GM12878 (cell line): ENCODE measurements at regions not wholly inside any gene's neighbourhood (a gene's known extent, or its start where the extent isn't known, plus 50 kb on each side); places are given as distances from the start of the nearest gene placed in this dataset.

Experiments used
- ATAC-seq: fragments of 200-7000 bp; cut with Tn5 transposase; 3 replicates; pipeline ENCODE4 v1.9.1; 2020; ENCODE audit warnings: mild to moderate bottlenecking, moderate library complexity
- BruUV-seq: library from RNA; stranded (reverse); fragments of 400-500 nt; replicated peaks from 2 replicates; lab custom pipeline; 2021; lab: Mats Ljungman, UMichigan
- CTCF ChIA-PET: fragments of 300-600 bp; sonication (Branson Sonifier 250); formaldehyde crosslinking; extraction: SDS; loops from one replicate; lab custom pipeline; 2021; ENCODE audit warnings: inconsistent platforms; lab: Yijun Ruan, JAX
- POLR2A ChIA-PET: fragments of 350-600 bp; formaldehyde crosslinking; extraction: SDS; loops from one replicate; lab custom pipeline; 2021; ENCODE audit warnings: inconsistent platforms; lab: Charles Lee
- RAD21 ChIA-PET: fragments of 300-600 bp; sonication (Branson Sonifier 250); formaldehyde crosslinking; loops from one replicate; lab custom pipeline; 2023; ENCODE audit warnings: antibody characterized with exemption; ENCODE audit not compliant: unreplicated experiment; lab: Charles Lee
- SMC1A ChIA-PET: fragments of 300-600 bp; sonication (Branson Sonifier 250); formaldehyde crosslinking; loops from one replicate; lab custom pipeline; 2023; ENCODE audit not compliant: unreplicated experiment, uncharacterized antibody; lab: Charles Lee
- DNase-seq: peaks from one replicate; pipeline ENCODE4 v3.0.0-alpha.2; 2011; ENCODE audit warnings: low read depth, low spot score
- FAIRE-seq: peaks from 3 replicates; lab custom pipeline; 2011; peaks lifted over from hg19 to GRCh38; lab: Jason Lieb, UNC
- H2AFZ ChIP-seq: 2 replicates; pipeline ENCODE4 v1.6.0; 2011; ENCODE audit warnings: low read depth, low read length, control low read depth; ENCODE audit not compliant: control insufficient read depth
- H3K27ac ChIP-seq: 2 replicates; pipeline ENCODE4 v1.5.1; 2011; ENCODE audit warnings: control low read depth; ENCODE audit not compliant: control insufficient read depth, insufficient read depth
- H3K27me3 ChIP-seq, 2 experiments: replicated peaks in 1 of 2; 2 replicates each; pipeline versions ENCODE4 v1.6.0 to v1.6.1; 2011; ENCODE audit warnings: low read length in 1 of 2; ENCODE audit not compliant: control insufficient read depth in 2 of 2, insufficient read depth in 2 of 2
- H3K36me3 ChIP-seq, 2 experiments: 2 replicates each; pipeline ENCODE4 v1.5.1; 2011; ENCODE audit warnings: low read length in 1 of 2; ENCODE audit not compliant: control insufficient read depth in 2 of 2, insufficient read depth in 2 of 2
- H3K4me1 ChIP-seq: 2 replicates; pipeline ENCODE4 v1.6.1; 2011; ENCODE audit warnings: mild to moderate bottlenecking, low read length, moderate library complexity, mixed read lengths; ENCODE audit not compliant: control insufficient read depth, insufficient read depth
- H3K4me2 ChIP-seq: 2 replicates; pipeline ENCODE4 v1.6.0; 2011; ENCODE audit warnings: control low read depth; ENCODE audit not compliant: control insufficient read depth, insufficient read depth
- H3K4me3 ChIP-seq: fragments of 200-600 bp; sonication (generic); 2 replicates; pipeline ENCODE4 v1.5.1; 2016
- H3K79me2 ChIP-seq: 2 replicates; pipeline ENCODE4 v1.6.0; 2011; ENCODE audit warnings: low read length; ENCODE audit not compliant: control insufficient read depth, insufficient read depth
- H3K9ac ChIP-seq: 2 replicates; pipeline ENCODE4 v1.8.0; 2011; ENCODE audit warnings: low read length, control low read depth, mixed read lengths; ENCODE audit not compliant: control insufficient read depth, insufficient read depth
- H3K9me3 ChIP-seq: replicated peaks from 3 replicates; pipeline ENCODE4 v1.5.1; 2011; ENCODE audit warnings: mild to moderate bottlenecking, low read length; ENCODE audit not compliant: control insufficient read depth, insufficient read depth
- H4K20me1 ChIP-seq: 2 replicates; pipeline ENCODE4 v1.6.0; 2011; ENCODE audit not compliant: control insufficient read depth, insufficient read depth
- CBFB ChIP-seq: IDR thresholded peaks from 2 replicates; pipeline ENCODE4 v1.6.1; 2016; ENCODE audit warnings: antibody characterized with exemption, low read depth
- CHD2 ChIP-seq: IDR thresholded peaks from 2 replicates; pipeline ENCODE4 v1.6.1; 2011; ENCODE audit warnings: low read depth, low read length, improper control_type of control experiment, borderline replicate concordance
- HDAC2 ChIP-seq: fragments of 200-600 bp; sonication (generic); IDR thresholded peaks from 2 replicates; pipeline ENCODE4 v1.6.1; 2017
- KAT2A ChIP-seq: conservative IDR thresholded peaks from 2 replicates; pipeline ENCODE4 v1.6.1; 2011; ENCODE audit warnings: low read depth, low read length; ENCODE audit not compliant: control insufficient read depth
- MEF2B ChIP-seq: fragments of 450-650 bp; IDR thresholded peaks from 2 replicates; pipeline ENCODE4 v1.6.1; 2018; ENCODE audit warnings: mild to moderate bottlenecking, moderate library complexity; ENCODE audit not compliant: partially characterized antibody, poor library complexity, severe bottlenecking
- NFIC ChIP-seq: IDR thresholded peaks from 2 replicates; pipeline ENCODE4 v1.6.1; 2012; ENCODE audit warnings: low read depth, mild to moderate bottlenecking, inconsistent platforms, low read length, moderate library complexity
- NFYA ChIP-seq: IDR thresholded peaks from 2 replicates; pipeline ENCODE4 v1.6.1; 2011; ENCODE audit warnings: low read depth, mild to moderate bottlenecking, low read length, improper control_type of control experiment, borderline replicate concordance
- POLR2AphosphoS5 ChIP-seq: IDR thresholded peaks from 2 replicates; pipeline ENCODE4 v1.6.1; 2011; ENCODE audit warnings: mild to moderate bottlenecking, low read length, inconsistent platforms
- RAD21 ChIP-seq: IDR thresholded peaks from 2 replicates; pipeline ENCODE4 v1.6.1; 2011; ENCODE audit warnings: mild to moderate bottlenecking, low read depth, low read length, moderate library complexity; ENCODE audit not compliant: insufficient read depth
- RFX5 ChIP-seq: IDR thresholded peaks from 2 replicates; pipeline ENCODE4 v1.6.1; 2011; ENCODE audit warnings: low read depth, low read length, improper control_type of control experiment
- WRNIP1 ChIP-seq: IDR thresholded peaks from 2 replicates; pipeline ENCODE4 v1.6.1; 2011; ENCODE audit warnings: low read depth, low read length, improper control_type of control experiment, borderline replicate concordance
- YY1 ChIP-seq: IDR thresholded peaks from 2 replicates; pipeline ENCODE4 v1.6.1; 2011; ENCODE audit warnings: low read depth, mild to moderate bottlenecking, low read length
- ZNF217 ChIP-seq: fragments of 450-650 bp; IDR thresholded peaks from 2 replicates; pipeline ENCODE4 v1.6.1; 2017; ENCODE audit warnings: antibody characterized with exemption, mild to moderate bottlenecking
- ZNF274 ChIP-seq: IDR thresholded peaks from one replicate; pipeline ENCODE4 v1.8.0; 2011; ENCODE audit not compliant: insufficient read length, insufficient read depth
- WGBS: methylation state at CpG from one replicate; pipeline ENCODE4 v1.1.6; 2016; ENCODE audit warnings: low lambda C conversion rate; ENCODE audit not compliant: insufficient replicate concordance, insufficient coverage; ENCODE audit errors: missing lambda C conversion rate; 5-methylcytosine and 5-hydroxymethylcytosine counted together
- in situ Hi-C: fragments of 300-500 bp; cut with MboI; formaldehyde crosslinking; loops from 9 replicates; pipeline ENCODE4 v1.14.3; 2018; ENCODE audit warnings: mixed read lengths
- intact Hi-C: fragments of 100-400 bp; cut with micrococcal nuclease; formaldehyde crosslinking; loops from one replicate; pipeline ENCODE4 v1.14.2; 2022; ENCODE audit not compliant: unreplicated experiment
- TF ChIP-seq, protein P1 (sequence below): fragments of 450-650 bp; formaldehyde crosslinking; IDR thresholded peaks from 2 replicates; pipeline ENCODE4 v1.4.0; 2022; ENCODE audit warnings: mild to moderate bottlenecking, moderate library complexity
- TF ChIP-seq, protein P2 (sequence below): IDR thresholded peaks from 2 replicates; pipeline ENCODE4 v1.6.1; 2011; ENCODE audit warnings: mild to moderate bottlenecking, low read depth, low read length, moderate library complexity; ENCODE audit not compliant: insufficient replicate concordance
- TF ChIP-seq, protein P3 (sequence below): fragments of 150-350 bp; IDR thresholded peaks from 2 replicates; pipeline ENCODE4 v1.6.1; 2014; ENCODE audit warnings: mild to moderate bottlenecking, low read depth, low read length
- TF ChIP-seq, protein P4 (sequence below): IDR thresholded peaks from 2 replicates; pipeline ENCODE4 v1.6.1; 2012; ENCODE audit warnings: low read depth, low read length, improper control_type of control experiment

DNA sequence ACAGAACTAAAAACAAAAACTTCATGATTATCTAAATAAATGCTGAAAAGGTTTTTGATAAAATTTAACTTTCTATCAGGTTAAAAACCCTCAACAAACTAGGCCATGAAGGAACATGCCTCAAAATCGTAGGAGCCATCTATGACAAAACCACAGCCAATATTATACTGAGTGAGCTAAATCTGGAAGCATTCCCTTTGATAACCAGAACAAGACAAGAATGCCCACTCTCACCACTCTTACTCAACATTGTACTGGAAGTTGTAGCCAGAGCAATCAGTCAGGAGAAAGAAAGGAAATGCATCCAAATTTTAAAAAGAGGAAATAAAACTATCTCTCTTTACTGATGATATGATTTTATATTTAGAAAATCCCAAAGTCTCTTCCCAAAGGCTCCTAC, 228.7 kb downstream of the CHRM2 start (continued):
- TF ChIP-seq, protein P1, sequence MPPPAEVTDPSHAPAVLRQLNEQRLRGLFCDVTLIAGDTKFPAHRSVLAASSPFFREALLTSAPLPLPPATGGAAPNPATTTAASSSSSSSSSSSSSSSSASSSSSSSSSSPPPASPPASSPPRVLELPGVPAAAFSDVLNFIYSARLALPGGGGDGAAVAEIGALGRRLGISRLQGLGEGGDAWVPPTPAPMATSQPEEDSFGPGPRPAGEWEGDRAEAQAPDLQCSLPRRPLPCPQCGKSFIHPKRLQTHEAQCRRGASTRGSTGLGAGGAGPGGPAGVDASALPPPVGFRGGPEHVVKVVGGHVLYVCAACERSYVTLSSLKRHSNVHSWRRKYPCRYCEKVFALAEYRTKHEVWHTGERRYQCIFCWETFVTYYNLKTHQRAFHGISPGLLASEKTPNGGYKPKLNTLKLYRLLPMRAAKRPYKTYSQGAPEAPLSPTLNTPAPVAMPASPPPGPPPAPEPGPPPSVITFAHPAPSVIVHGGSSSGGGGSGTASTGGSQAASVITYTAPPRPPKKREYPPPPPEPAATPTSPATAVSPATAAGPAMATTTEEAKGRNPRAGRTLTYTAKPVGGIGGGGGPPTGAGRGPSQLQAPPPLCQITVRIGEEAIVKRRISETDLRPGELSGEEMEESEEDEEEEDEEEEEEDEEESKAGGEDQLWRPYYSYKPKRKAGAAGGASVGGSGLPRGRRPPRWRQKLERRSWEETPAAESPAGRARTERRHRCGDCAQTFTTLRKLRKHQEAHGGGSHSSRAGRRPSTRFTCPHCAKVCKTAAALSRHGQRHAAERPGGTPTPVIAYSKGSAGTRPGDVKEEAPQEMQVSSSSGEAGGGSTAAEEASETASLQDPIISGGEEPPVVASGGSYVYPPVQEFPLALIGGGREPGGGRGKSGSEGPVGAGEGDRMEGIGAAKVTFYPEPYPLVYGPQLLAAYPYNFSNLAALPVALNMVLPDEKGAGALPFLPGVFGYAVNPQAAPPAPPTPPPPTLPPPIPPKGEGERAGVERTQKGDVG (CRISPR knock-in tag): no peak
- no peak for TF ChIP-seq WRNIP1
- no peak for TF ChIP-seq NFIC
- no peak for TF ChIP-seq RAD21
- TF ChIP-seq, protein P2, sequence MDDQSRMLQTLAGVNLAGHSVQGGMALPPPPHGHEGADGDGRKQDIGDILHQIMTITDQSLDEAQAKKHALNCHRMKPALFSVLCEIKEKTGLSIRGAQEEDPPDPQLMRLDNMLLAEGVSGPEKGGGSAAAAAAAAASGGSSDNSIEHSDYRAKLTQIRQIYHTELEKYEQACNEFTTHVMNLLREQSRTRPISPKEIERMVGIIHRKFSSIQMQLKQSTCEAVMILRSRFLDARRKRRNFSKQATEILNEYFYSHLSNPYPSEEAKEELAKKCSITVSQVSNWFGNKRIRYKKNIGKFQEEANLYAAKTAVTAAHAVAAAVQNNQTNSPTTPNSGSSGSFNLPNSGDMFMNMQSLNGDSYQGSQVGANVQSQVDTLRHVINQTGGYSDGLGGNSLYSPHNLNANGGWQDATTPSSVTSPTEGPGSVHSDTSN: no peak

DNA sequence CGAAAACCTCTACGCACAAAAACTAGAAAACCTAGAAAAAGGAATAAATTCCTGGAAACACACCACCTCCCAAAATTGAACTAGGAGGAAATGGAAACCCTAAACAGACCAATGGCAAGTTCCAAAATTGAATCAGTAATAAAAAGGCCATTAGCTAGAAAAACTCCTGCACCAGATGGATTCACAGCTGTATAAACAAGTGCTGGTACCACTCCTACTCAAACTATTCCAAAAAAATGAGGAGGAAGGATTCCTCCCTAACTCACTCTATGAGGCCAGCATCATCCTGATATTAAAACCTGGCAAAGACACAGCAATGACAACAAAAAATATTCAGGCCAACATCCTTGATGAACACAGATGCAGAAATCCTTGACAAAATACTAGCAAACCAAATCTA, 228.2 kb downstream of the CHRM2 start:
- no peaks in the 10 kb centered on the region for H3K36me3 ChIP-seq
- H3K9ac ChIP-seq: no peak overlapping the region
- H3K27ac ChIP-seq: no peak overlapping the region
- H3K4me2 ChIP-seq: no peak overlapping the region
- H3K4me3 ChIP-seq: no peak overlapping the region
- in situ Hi-C loops: no loop called here
- WGBS: 83% methylated on average over 2 of the region's 2 CpGs
- intact Hi-C loops: no loop called here
- no peaks in the 10 kb centered on the region for H4K20me1 ChIP-seq
- ATAC-seq (no peak), DNase-seq (no peak), FAIRE-seq (no peak)
- ChIA-PET RAD21 (no interaction called here), SMC1A (no interaction called here), POLR2A (no interaction called here), CTCF (no interaction called here)
- H3K9me3 ChIP-seq: no peaks in the 10 kb centered on the region
- no TSS peak for BruUV-seq
- no peaks in the 10 kb centered on the region for H3K79me2 ChIP-seq
- H2AFZ ChIP-seq: no peak overlapping the region
- H3K4me1 ChIP-seq: no peaks in the 10 kb centered on the region
- no peaks in the 10 kb centered on the region for H3K27me3 ChIP-seq
- TF ChIP-seq CHD2 (no peak), YY1 (no peak), KAT2A (no peak), MEF2B (no peak), POLR2AphosphoS5 (no peak), CBFB (no peak), ZNF217 (no peak), ZNF274 (no peak), HDAC2 (no peak), RFX5 (no peak), NFYA (no peak)
- TF ChIP-seq, protein P3, sequence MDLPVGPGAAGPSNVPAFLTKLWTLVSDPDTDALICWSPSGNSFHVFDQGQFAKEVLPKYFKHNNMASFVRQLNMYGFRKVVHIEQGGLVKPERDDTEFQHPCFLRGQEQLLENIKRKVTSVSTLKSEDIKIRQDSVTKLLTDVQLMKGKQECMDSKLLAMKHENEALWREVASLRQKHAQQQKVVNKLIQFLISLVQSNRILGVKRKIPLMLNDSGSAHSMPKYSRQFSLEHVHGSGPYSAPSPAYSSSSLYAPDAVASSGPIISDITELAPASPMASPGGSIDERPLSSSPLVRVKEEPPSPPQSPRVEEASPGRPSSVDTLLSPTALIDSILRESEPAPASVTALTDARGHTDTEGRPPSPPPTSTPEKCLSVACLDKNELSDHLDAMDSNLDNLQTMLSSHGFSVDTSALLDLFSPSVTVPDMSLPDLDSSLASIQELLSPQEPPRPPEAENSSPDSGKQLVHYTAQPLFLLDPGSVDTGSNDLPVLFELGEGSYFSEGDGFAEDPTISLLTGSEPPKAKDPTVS: no peak
- TF ChIP-seq, protein P4, sequence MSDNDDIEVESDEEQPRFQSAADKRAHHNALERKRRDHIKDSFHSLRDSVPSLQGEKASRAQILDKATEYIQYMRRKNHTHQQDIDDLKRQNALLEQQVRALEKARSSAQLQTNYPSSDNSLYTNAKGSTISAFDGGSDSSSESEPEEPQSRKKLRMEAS: no peak
